Parathyroid adenoma (tissue), 2 donors: ENCODE measurements at regions not wholly inside any gene's neighbourhood (a gene's known extent, or its start where the extent isn't known, plus 50 kb on each side); places are given as distances from the start of the nearest gene placed in this dataset.

Experiments
- H2AFZ ChIP-seq: fragments of 300-600 bp; sonication (generic); one replicate; pipeline ENCODE4 v1.7.0; 2017; ENCODE audit warnings: antibody characterized with exemption, mild to moderate bottlenecking
- H3K27ac ChIP-seq: fragments of 300-600 bp; sonication (generic); one replicate; pipeline ENCODE4 v1.7.0; 2017
- H3K27me3 ChIP-seq: fragments of 300-600 bp; sonication (generic); one replicate; pipeline ENCODE4 v1.7.0; 2017; ENCODE audit warnings: low read length; ENCODE audit not compliant: control insufficient read depth, insufficient read depth
- H3K36me3 ChIP-seq: fragments of 300-600 bp; sonication (generic); one replicate; pipeline ENCODE4 v1.7.0; 2017; ENCODE audit warnings: low read length; ENCODE audit not compliant: control insufficient read depth, insufficient read depth
- H3K4me1 ChIP-seq: fragments of 300-600 bp; sonication (generic); one replicate; pipeline ENCODE4 v1.7.0; 2017; ENCODE audit warnings: control low read depth
- H3K4me2 ChIP-seq: fragments of 300-600 bp; sonication (generic); one replicate; pipeline ENCODE4 v1.7.0; 2017; ENCODE audit warnings: low read length
- H3K4me3 ChIP-seq: fragments of 300-600 bp; sonication (generic); one replicate; pipeline ENCODE4 v1.7.0; 2017; ENCODE audit warnings: low read depth, low read length
- H3K79me2 ChIP-seq: fragments of 300-600 bp; sonication (generic); one replicate; pipeline ENCODE4 v1.7.0; 2017; ENCODE audit warnings: control low read depth
- H3K9ac ChIP-seq: fragments of 300-600 bp; sonication (generic); one replicate; pipeline ENCODE4 v1.7.0; 2017; ENCODE audit warnings: mild to moderate bottlenecking
- H3K9me3 ChIP-seq: fragments of 300-600 bp; sonication (generic); one replicate; pipeline ENCODE4 v1.7.0; 2017; ENCODE audit warnings: low read length; ENCODE audit not compliant: control insufficient read depth
- TF ChIP-seq, protein P1 (sequence below): fragments of 300-600 bp; sonication (generic); IDR thresholded peaks from one replicate; pipeline ENCODE4 v1.7.0; 2017; ENCODE audit warnings: antibody characterized with exemption, mild to moderate bottlenecking
- donor health status: primary hyperparathyroidism.

GRCh38 chr14:42322531-42323284, 716.0 kb downstream of the LRFN5 start:
- H3K4me3 ChIP-seq: no peak overlapping the region
- H3K36me3 ChIP-seq: no peaks in the 10 kb centered on the region
- H3K4me2 ChIP-seq: no peak overlapping the region
- H3K9me3 ChIP-seq: no peaks in the 10 kb centered on the region
- no peak overlapping the region for H3K27ac ChIP-seq
- no peaks in the 10 kb centered on the region for H3K79me2 ChIP-seq
- no peaks in the 10 kb centered on the region for H3K4me1 ChIP-seq
- TF ChIP-seq, protein P1, sequence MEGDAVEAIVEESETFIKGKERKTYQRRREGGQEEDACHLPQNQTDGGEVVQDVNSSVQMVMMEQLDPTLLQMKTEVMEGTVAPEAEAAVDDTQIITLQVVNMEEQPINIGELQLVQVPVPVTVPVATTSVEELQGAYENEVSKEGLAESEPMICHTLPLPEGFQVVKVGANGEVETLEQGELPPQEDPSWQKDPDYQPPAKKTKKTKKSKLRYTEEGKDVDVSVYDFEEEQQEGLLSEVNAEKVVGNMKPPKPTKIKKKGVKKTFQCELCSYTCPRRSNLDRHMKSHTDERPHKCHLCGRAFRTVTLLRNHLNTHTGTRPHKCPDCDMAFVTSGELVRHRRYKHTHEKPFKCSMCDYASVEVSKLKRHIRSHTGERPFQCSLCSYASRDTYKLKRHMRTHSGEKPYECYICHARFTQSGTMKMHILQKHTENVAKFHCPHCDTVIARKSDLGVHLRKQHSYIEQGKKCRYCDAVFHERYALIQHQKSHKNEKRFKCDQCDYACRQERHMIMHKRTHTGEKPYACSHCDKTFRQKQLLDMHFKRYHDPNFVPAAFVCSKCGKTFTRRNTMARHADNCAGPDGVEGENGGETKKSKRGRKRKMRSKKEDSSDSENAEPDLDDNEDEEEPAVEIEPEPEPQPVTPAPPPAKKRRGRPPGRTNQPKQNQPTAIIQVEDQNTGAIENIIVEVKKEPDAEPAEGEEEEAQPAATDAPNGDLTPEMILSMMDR: no peak
- no peak overlapping the region for H3K9ac ChIP-seq
- H3K27me3 ChIP-seq: no peaks in the 10 kb centered on the region
- no peak overlapping the region for H2AFZ ChIP-seq

GRCh38 chr14:42319996-42320395, 713.3 kb downstream of the LRFN5 start:
- Histone ChIP-seq H3K4me1 (no peaks in the 10 kb centered on the region), H3K27me3 (no peaks in the 10 kb centered on the region), H3K9ac (no peak overlapping the region), H2AFZ (no peak overlapping the region), H3K4me2 (no peak overlapping the region), H3K27ac (no peak overlapping the region), H3K9me3 (no peaks in the 10 kb centered on the region), H3K4me3 (no peak overlapping the region), H3K79me2 (no peaks in the 10 kb centered on the region), H3K36me3 (no peaks in the 10 kb centered on the region)
- TF ChIP-seq, protein P1: no peak

DNA sequence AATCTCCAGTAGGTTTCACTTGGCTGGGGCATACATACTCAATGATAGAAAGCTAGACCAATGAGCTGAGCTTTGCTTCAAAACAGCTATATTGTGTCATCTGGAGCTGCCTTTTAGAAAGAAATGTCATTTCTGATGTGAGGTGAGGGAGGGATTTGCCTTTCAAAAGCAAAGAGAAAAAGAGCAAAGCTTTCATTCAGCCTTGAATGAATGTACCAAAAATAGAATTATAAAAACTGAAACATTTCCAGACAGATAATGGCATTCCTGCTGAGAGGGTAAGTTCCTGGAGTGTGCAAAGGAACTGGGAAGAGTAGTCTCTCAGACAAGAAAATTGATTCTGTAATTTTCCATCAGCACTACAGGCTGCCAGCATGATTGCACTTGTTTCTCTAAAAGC, 710.0 kb downstream of the LRFN5 start:
- H3K27ac ChIP-seq: no peak overlapping the region
- no peak overlapping the region for H3K9ac ChIP-seq
- no peaks in the 10 kb centered on the region for H3K79me2 ChIP-seq
- H3K4me2 ChIP-seq: no peak overlapping the region
- H3K27me3 ChIP-seq: no peaks in the 10 kb centered on the region
- no peaks in the 10 kb centered on the region for H3K4me1 ChIP-seq
- no peaks in the 10 kb centered on the region for H3K36me3 ChIP-seq
- no peak overlapping the region for H3K4me3 ChIP-seq
- H2AFZ ChIP-seq: no peak overlapping the region
- no peaks in the 10 kb centered on the region for H3K9me3 ChIP-seq
- TF ChIP-seq, protein P1: no peak

DNA sequence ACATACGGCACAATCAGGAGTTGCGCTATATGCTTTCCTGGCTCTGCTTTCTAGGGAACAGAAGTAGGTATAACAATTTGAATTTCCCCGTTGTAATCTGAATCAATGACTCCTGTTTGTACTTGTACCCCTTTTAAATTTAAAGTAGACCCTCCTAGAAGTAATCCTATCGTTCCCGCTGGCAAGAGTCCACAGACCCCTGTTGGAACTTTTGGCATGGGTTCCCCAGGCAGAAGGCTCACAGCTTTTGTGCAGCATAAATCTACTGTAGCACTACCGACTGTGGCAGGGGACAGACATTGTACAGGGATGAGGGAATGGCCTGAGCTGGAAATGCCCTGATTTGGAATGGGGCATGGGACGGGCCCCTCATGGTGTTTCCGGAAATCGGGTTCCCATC, 705.2 kb downstream of the LRFN5 start:
- Histone ChIP-seq H3K4me2 (no peak overlapping the region), H3K79me2 (no peaks in the 10 kb centered on the region), H3K27me3 (no peaks in the 10 kb centered on the region), H3K4me1 (no peaks in the 10 kb centered on the region), H3K36me3 (no peaks in the 10 kb centered on the region), H3K9me3 (no peaks in the 10 kb centered on the region), H2AFZ (no peak overlapping the region), H3K9ac (no peak overlapping the region), H3K27ac (no peak overlapping the region), H3K4me3 (no peak overlapping the region)
- TF ChIP-seq, protein P1: no peak

- TF ChIP-seq, protein P1: no peak
- Histone ChIP-seq H3K9ac (no peak overlapping the region), H3K27me3 (no peaks in the 10 kb centered on the region), H3K4me1 (no peaks in the 10 kb centered on the region), H3K9me3 (no peaks in the 10 kb centered on the region), H3K79me2 (no peaks in the 10 kb centered on the region), H3K36me3 (no peaks in the 10 kb centered on the region), H3K4me3 (no peak overlapping the region), H2AFZ (no peak overlapping the region), H3K27ac (no peak overlapping the region), H3K4me2 (no peak overlapping the region)
Observed at GRCh38 chr14:42307239-42307825, 700.7 kb downstream of the LRFN5 start.
